Suppressor macrophage (primary cell): ENCODE measurements at regions not wholly inside any gene's neighbourhood (a gene's known extent, or its start where the extent isn't known, plus 50 kb on each side); places are given as distances from the start of the nearest gene placed in this dataset.

Experiments
- DNase-seq, 4 experiments: peaks; one replicate each; pipeline ENCODE4 v3.0.0-alpha.2; 2020 to 2022

- no peak for DNase-seq
Measured at GRCh38 chr3:59327376-59327808, 277.6 kb upstream of the CFAP20DC start.

GRCh38 chr3:59326246-59327024 is 276.6 kb upstream of the CFAP20DC start:
- no peak for DNase-seq

DNA sequence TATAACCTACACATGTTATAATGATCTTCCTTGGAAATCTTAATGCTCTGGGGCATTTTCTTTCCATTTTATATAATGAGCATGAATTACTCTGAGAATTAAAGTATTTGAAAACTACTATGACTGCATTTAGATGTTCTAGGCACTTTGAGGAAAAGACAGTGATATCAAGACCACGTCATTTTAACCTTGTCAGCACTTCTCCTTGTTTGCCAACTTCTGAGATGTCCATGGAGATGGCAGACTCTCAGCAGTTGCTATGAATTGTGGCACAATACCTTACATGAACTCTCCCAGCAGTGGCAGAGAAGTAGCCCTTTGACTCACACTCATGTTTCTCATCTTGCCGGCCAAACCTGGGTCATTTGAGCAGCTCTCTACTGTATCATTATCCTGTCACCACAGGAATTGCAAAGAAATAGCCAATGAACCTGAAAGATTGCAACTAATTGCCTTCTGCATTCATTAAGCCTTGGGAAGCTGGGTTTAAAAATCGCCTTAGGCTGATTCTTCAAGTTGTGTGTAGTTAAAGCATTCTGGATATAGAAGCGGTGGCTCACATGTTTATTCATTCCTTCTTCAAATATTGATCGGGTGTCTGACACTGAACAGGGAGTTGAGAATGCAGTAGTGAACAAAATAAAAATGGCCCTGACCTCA is 272.2 kb upstream of the CFAP20DC start:
- no peak for DNase-seq

GRCh38 chr3:59320080-59320479 is 270.3 kb upstream of the CFAP20DC start:
- DNase-seq: no peak

DNA sequence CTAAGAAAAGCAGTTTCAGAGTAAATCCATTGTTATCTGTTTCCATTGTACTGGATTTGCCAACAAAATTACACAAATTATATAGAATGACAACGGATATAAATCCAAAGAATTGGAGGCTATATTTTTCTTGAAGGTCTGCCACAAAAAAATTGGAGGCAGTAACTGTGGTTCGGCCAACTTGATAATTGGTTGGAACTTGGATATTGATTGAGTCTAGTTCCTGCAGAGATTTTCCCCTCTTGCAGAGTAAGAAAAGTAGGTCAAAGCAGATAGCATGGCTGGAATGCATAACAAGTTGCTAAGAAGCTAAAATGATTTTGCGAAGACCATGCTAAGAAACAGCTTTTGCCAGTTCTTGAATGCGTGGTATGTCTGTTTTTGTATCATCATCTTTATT is 269.6 kb upstream of the CFAP20DC start:
- no peak for DNase-seq

DNA sequence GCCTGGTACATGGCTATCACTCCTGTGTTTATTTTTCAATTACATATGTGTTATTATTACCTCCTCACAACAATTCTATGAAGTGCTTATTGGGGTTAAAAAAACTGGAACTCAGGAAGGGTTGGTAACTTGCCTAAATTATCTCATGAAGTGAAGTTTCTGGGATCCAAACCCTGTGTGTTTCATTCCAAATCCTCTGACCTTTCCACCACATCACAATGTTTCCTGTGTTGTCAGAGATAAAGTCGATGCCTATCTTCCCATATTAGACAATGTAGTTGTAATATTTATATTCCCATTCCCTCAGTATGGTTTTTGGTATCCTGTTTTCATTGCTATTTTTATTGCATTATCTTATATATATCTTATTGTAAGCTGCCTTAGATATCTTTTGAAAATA is 269.1 kb upstream of the CFAP20DC start:
- DNase-seq: no peak

GRCh38 chr3:59317386-59317785 is 267.6 kb upstream of the CFAP20DC start:
- DNase-seq: no peak

- no peak for DNase-seq
Measured at GRCh38 chr3:59316688-59317275, 267.0 kb upstream of the CFAP20DC start.

GRCh38 chr3:59313365-59313764 is 263.5 kb upstream of the CFAP20DC start:
- DNase-seq: peak; percentile 35 to 70 (median 58)

GRCh38 chr3:59311231-59311630 is 261.4 kb upstream of the CFAP20DC start:
- DNase-seq: no peak

- no peak for DNase-seq
Measured at GRCh38 chr3:59310736-59311135, 260.9 kb upstream of the CFAP20DC start.

- no peak for DNase-seq
Measured at GRCh38 chr3:59308684-59309083, 258.9 kb upstream of the CFAP20DC start.

- no peak for DNase-seq
Measured at GRCh38 chr3:59308001-59308400, 258.2 kb upstream of the CFAP20DC start.

- no peak for DNase-seq
Measured at GRCh38 chr3:59306436-59306835, 256.6 kb upstream of the CFAP20DC start.

DNA sequence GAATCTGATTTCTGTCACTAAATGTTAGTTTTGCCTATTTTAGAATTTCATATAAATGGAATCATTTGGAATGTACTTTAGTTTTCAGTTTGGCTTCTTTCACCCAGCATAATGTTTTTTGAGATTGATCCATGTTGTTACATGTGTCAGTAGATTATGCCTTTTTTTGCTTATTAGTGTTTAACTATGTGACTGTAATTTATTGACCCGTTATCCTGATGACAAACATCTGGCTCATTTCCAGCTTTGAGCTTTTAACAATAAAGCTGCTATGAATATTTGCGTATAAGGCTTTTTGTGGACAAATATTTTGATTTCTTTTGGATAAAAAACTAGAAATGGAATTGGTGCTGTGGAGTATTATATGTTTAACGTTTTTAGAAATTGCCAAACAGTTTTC is 254.5 kb upstream of the CFAP20DC start:
- DNase-seq: no peak

GRCh38 chr3:59303452-59303851 is 253.6 kb upstream of the CFAP20DC start:
- peak in 2 of 4 experiments; percentile 7 to 14 for DNase-seq

DNA sequence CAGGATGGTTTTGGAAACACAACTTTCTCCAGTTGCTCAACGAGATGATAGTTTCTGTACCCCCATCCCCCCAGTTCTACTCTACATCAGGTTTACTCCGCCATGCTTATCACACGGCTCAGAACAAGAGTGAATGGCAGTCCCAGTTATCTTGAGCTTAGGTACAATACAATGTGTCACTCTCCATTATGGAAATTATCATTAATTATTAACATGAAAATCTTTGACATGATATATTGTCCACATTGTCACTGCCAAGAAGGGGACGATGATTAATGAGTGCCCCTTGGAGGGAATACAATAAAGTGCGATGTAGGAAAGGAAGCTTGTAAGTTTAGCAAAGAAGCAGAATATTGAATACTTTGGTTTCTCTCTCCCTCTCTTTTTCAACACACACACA is 252.6 kb upstream of the CFAP20DC start:
- DNase-seq: no peak

DNA sequence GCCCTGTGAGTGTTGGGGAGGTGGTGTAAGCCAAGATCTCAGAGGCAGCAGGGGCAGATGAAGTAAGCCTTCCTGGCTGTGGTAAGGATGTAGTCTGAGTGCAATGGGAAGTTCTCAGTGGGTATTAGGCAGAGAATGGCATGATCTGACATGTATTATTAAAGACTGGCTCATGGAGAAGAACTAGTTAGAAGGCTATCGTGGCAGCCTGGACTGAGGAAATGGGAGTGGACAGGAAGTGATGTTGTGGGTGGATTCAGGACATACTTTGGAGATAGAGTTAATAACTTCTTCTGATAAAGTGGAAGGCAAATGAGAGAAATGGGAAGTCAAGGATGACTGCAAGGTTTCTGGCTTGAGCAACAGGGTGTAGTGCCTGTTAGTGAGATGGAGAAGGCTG is 250.9 kb upstream of the CFAP20DC start:
- DNase-seq: peak; percentile 71 to 90 (median 78)

DNA sequence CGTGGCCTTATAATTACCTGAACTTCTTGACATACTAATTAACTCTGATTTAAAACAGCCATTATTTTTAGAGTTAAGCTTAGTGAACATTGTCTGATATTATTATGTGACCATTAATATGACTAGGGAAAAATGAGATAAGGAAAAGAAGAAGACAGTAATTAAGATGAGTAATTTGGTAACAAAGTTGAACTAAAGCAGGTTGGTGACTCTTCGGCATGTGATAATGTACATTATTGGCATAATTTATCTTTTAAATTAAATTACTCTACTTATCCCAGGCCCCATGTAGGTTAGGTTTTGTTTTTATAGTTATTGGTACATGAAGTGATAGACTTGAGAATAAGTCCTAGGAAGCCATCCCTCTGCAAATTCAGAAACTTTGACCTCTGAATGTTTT is 249.7 kb upstream of the CFAP20DC start:
- no peak for DNase-seq

GRCh38 chr3:59290358-59290757 is 240.5 kb upstream of the CFAP20DC start:
- no peak for DNase-seq

- DNase-seq: no peak
Measured at GRCh38 chr3:59289831-59290230, 240.0 kb upstream of the CFAP20DC start.

DNA sequence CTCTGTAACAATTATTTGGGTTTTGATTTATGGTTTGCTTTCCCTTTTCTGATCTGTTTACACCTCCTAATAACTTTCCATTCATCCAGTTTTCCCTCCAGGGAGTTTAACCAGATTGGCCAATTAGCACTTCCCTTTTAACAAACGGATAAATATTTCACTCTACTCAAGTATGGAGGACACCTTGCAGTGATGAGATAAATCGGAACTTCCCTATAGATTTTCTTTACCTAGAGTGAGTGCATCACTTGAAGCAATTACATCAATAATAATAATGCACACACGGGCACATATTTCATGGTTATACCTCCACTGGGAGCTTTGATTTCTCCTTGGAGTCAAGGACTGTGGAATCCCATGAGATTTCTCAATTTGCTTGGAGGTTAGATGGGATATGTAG is 239.1 kb upstream of the CFAP20DC start:
- no peak for DNase-seq

DNA sequence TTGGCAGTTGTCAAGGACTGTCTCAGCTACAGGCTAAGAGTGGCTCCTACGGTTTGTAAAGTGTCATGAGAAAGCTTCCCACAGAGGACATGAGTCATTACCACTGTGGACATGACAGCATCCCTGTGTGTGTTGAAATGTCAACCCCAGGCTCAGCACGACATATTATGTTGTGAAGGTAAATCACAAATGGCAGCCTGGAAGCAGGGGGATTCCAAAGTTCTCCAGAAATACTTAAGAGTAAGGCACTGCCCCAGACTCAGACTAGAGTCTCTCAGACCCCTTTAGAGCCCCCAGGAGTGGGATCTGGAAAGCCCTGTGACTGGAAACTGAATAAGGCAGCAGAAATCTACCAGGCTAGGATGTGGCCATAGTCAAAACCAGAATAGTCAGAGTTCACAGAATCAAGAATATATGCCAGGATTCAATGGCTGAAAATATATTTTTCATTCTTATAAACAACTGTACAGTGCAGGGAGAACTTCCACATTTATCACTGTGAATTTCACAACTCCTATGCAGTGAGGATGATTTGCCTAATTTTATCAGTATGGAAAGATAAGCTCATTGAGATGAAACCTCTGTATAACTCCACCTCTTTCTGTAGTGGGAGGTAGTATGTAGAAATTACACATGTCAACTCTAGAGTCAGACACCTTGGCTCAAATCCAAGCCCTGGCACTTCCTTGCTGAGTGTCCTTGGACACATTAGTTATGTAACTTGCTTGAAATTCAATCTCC is 237.1 kb upstream of the CFAP20DC start:
- DNase-seq: peak; percentile 83 to 93 (median 88)
